IMR-90 (cell line): ENCODE measurements at regions not wholly inside any gene's neighbourhood (a gene's known extent, or its start where the extent isn't known, plus 50 kb on each side); places are given as distances from the start of the nearest gene placed in this dataset.
"Not testable (repeated sequence)": the region's sequence is repeated elsewhere in the genome, so short reads cannot be mapped to it uniquely, and the experiment has no call there.

ENCODE experiments used
- ATAC-seq: fragments of 200-7000 bp; cut with Tn5 transposase; 2 replicates; pipeline ENCODE4 v1.9.1; 2020; ENCODE audit warnings: low read depth, mild to moderate bottlenecking, moderate library complexity
- BruUV-seq: library from RNA; stranded (reverse); fragments of 400-500 nt; replicated peaks from 2 replicates; lab custom pipeline; 2021; lab: Mats Ljungman, UMichigan
- CTCF ChIA-PET: fragments of 300-600 bp; formaldehyde crosslinking; extraction: SDS; loops from one replicate; lab custom pipeline; 2021; ENCODE audit warnings: antibody characterized with exemption; lab: Yijun Ruan, JAX
- POLR2A ChIA-PET: fragments of 300-600 bp; sonication (Branson Sonifier 250); formaldehyde crosslinking; loops from one replicate; lab custom pipeline; 2022; ENCODE audit warnings: antibody characterized with exemption; ENCODE audit not compliant: unreplicated experiment; lab: Charles Lee
- DNase-seq: peaks from one replicate; pipeline ENCODE4 v3.0.0; 2013
- H2AFZ ChIP-seq: replicated peaks from 2 replicates; pipeline ENCODE3; 2013; ENCODE audit warnings: low read length, mild to moderate bottlenecking; ENCODE audit not compliant: poor library complexity
- H2AK5ac ChIP-seq: 2 replicates; pipeline ENCODE4 v1.6.1; 2013; ENCODE audit warnings: low read depth, low read length, inconsistent platforms
- H2AK9ac ChIP-seq: replicated peaks from 2 replicates; pipeline ENCODE3; 2013; ENCODE audit warnings: mild to moderate bottlenecking, low read depth, low read length, moderate library complexity; ENCODE audit not compliant: poor library complexity
- H2BK120ac ChIP-seq: 2 replicates; pipeline ENCODE4 v1.6.1; 2013; ENCODE audit warnings: low read depth, low read length, inconsistent platforms
- H2BK15ac ChIP-seq: 3 replicates; pipeline ENCODE4 v1.6.1; 2013; ENCODE audit warnings: low read depth, low read length, inconsistent platforms
- H2BK20ac ChIP-seq: 2 replicates; pipeline ENCODE4 v1.6.1; 2013; ENCODE audit warnings: low read depth, mild to moderate bottlenecking, inconsistent platforms, low read length, moderate library complexity
- H2BK5ac ChIP-seq: 2 replicates; pipeline ENCODE4 v1.6.1; 2013; ENCODE audit warnings: mild to moderate bottlenecking, low read depth, low read length, inconsistent platforms; ENCODE audit not compliant: poor library complexity, severe bottlenecking
- H3K14ac ChIP-seq: replicated peaks from 2 replicates; pipeline ENCODE4 v1.6.1; 2013; ENCODE audit warnings: low read depth, low read length, inconsistent platforms
- H3K18ac ChIP-seq: 2 replicates; pipeline ENCODE4 v1.6.1; 2013; ENCODE audit warnings: low read depth, low read length, control low read depth
- H3K23ac ChIP-seq: 2 replicates; pipeline ENCODE4 v1.6.1; 2013; ENCODE audit warnings: low read depth, low read length, inconsistent platforms
- H3K27ac ChIP-seq: 2 replicates; pipeline ENCODE4 v1.5.1; 2013; ENCODE audit warnings: mild to moderate bottlenecking, control low read depth, low read length; ENCODE audit not compliant: insufficient read depth
- H3K27me3 ChIP-seq: 2 replicates; pipeline ENCODE4 v1.6.1; 2013; ENCODE audit warnings: low read length; ENCODE audit not compliant: control insufficient read depth, insufficient read depth
- H3K36me3 ChIP-seq: 2 replicates; pipeline ENCODE4 v1.6.1; 2013; ENCODE audit warnings: low read length, mixed read lengths; ENCODE audit not compliant: control insufficient read depth, insufficient read depth
- H3K4ac ChIP-seq: 2 replicates; pipeline ENCODE4 v1.6.1; 2013; ENCODE audit warnings: low read depth, low read length, inconsistent platforms
- H3K4me1 ChIP-seq: 2 replicates; pipeline ENCODE4 v1.6.1; 2013; ENCODE audit warnings: low read length, mixed read lengths; ENCODE audit not compliant: control insufficient read depth, insufficient read depth
- H3K4me2 ChIP-seq: 2 replicates; pipeline ENCODE4 v1.6.1; 2013; ENCODE audit warnings: low read depth, mild to moderate bottlenecking, control low read depth, low read length, moderate library complexity
- H3K4me3 ChIP-seq: 2 replicates; pipeline ENCODE4 v1.5.1; 2013; ENCODE audit warnings: low read depth, mild to moderate bottlenecking, control low read depth, low read length, moderate library complexity; ENCODE audit not compliant: insufficient read depth
- H3K56ac ChIP-seq: 2 replicates; pipeline ENCODE4 v1.6.1; 2013; ENCODE audit warnings: low read length, inconsistent platforms; ENCODE audit not compliant: insufficient read depth; ENCODE audit errors: extremely low read depth
- H3K79me1 ChIP-seq, 2 experiments: 2 replicates each; pipeline ENCODE4 v1.6.1; 2013; ENCODE audit warnings: low read length in 2 of 2, inconsistent platforms in 1 of 2, low read depth in 1 of 2
- H3K9ac ChIP-seq: 2 replicates; pipeline ENCODE4 v1.6.1; 2013; ENCODE audit warnings: low read depth, low read length, control low read depth
- H3K9me1 ChIP-seq: 2 replicates; pipeline ENCODE4 v1.6.1; 2013; ENCODE audit warnings: low read length, inconsistent platforms; ENCODE audit not compliant: insufficient read depth
- H3K9me3 ChIP-seq: 2 replicates; pipeline ENCODE4 v1.6.1; 2013; ENCODE audit warnings: low read length; ENCODE audit not compliant: control insufficient read depth, insufficient read depth
- H4K20me1 ChIP-seq: 2 replicates; pipeline ENCODE4 v1.6.1; 2013; ENCODE audit warnings: low read length, inconsistent platforms; ENCODE audit not compliant: insufficient read depth
- H4K5ac ChIP-seq: 2 replicates; pipeline ENCODE4 v1.6.1; 2013; ENCODE audit warnings: mild to moderate bottlenecking, low read depth, low read length, control low read depth
- H4K8ac ChIP-seq, 2 experiments: 2 replicates each; pipeline ENCODE4 v1.6.1; 2013; ENCODE audit warnings: low read depth in 2 of 2, low read length in 2 of 2, control low read depth in 1 of 2, inconsistent platforms in 1 of 2
- H4K91ac ChIP-seq: 2 replicates; pipeline ENCODE4 v1.6.1; 2013; ENCODE audit warnings: low read depth, low read length, inconsistent platforms; ENCODE audit not compliant: insufficient read depth
- WGBS, 2 experiments: methylation state at CpG; one replicate each; pipeline versions ENCODE4 v1.1.5 to v1.1.7; 2013; ENCODE audit warnings: missing lambda C conversion rate in 2 of 2; ENCODE audit not compliant: insufficient read length in 1 of 2; ENCODE audit errors: extremely low coverage in 2 of 2; 5-methylcytosine and 5-hydroxymethylcytosine counted together
- dilution Hi-C: fragments of 300-500 bp; cut with HindIII; formaldehyde crosslinking; loops from one replicate; pipeline ENCODE4 v1.14.3; 2018; ENCODE audit warnings: low sequenced_read_pairs; ENCODE audit not compliant: unreplicated experiment
- in situ Hi-C: fragments of 300-500 bp; cut with MboI; formaldehyde crosslinking; loops from 3 replicates; pipeline ENCODE4 v1.14.3; 2019; ENCODE audit warnings: low sequenced_read_pairs, inconsistent platforms, mixed read lengths
- intact Hi-C: fragments of 100-400 bp; cut with micrococcal nuclease; formaldehyde crosslinking; loops from 2 replicates; pipeline ENCODE4 v1.10.0; 2022

- H2BK15ac ChIP-seq, H3K9me1 ChIP-seq, H3K18ac ChIP-seq, intact Hi-C loops, H3K23ac ChIP-seq, DNase-seq, H3K9me3 ChIP-seq, dilution Hi-C loops, H2AFZ ChIP-seq, H2BK120ac ChIP-seq, H3K36me3 ChIP-seq, H4K5ac ChIP-seq, POLR2A ChIA-PET, H3K4me3 ChIP-seq, H4K8ac ChIP-seq, H3K4me1 ChIP-seq, H3K56ac ChIP-seq, H3K14ac ChIP-seq, CTCF ChIA-PET, H4K91ac ChIP-seq, H2BK5ac ChIP-seq, H4K20me1 ChIP-seq, H3K79me1 ChIP-seq, ATAC-seq, BruUV-seq, H2BK20ac ChIP-seq, H3K9ac ChIP-seq, H3K4me2 ChIP-seq, H2AK9ac ChIP-seq, H3K27ac ChIP-seq, in situ Hi-C loops, H2AK5ac ChIP-seq, H3K4ac ChIP-seq: not testable (repeated sequence)
- no CpG with 5 or more reads among the region's 4 CpGs for WGBS, 2 experiments
- peaks cover 20% of the 10 kb centered on the region for H3K27me3 ChIP-seq
Observed at GRCh38 chr2:75430449-75430848, 130.3 kb downstream of the EVA1A start.
